ENCODE measurements at regions not wholly inside any gene's neighbourhood (a gene's known extent, or its start where the extent isn't known, plus 50 kb on each side); places are given as distances from the start of the nearest gene placed in this dataset.

- TF ChIP-seq CTCF (IDR thresholded peaks at IDR 0.05): no peak
- DNase-seq (ENCODE audit: low spot score) (no peak), ATAC-seq (ENCODE audit: low FRiP score) (no peak)
Measured at GRCh38 chr5:141789330-141789729, 88.9 kb downstream of the PCDH1 start.

GRCh38 chr5:141788296-141788970 lies 89.8 kb downstream of the PCDH1 start:
- ATAC-seq (ENCODE audit: low FRiP score) (no peak), DNase-seq (ENCODE audit: low spot score) (no peak)
- no peak for TF ChIP-seq CTCF (IDR thresholded peaks at IDR 0.05)

GRCh38 chr5:141787376-141787775 lies 90.8 kb downstream of the PCDH1 start:
- no peak for TF ChIP-seq CTCF (IDR thresholded peaks at IDR 0.05)
- ATAC-seq (ENCODE audit: low FRiP score) (no peak), DNase-seq (ENCODE audit: low spot score) (no peak)

- TF ChIP-seq CTCF (IDR thresholded peaks at IDR 0.05): no peak
- no peak for ATAC-seq (ENCODE audit: low FRiP score)
- no peak for DNase-seq (ENCODE audit: low spot score)
Measured at GRCh38 chr5:141786700-141787099, 91.5 kb downstream of the PCDH1 start.

GRCh38 chr5:141785711-141786110 lies 92.5 kb downstream of the PCDH1 start:
- ATAC-seq (ENCODE audit: low FRiP score) (no peak), DNase-seq (ENCODE audit: low spot score) (no peak)
- TF ChIP-seq CTCF (IDR thresholded peaks at IDR 0.05): no peak

- ATAC-seq (ENCODE audit: low FRiP score): no peak
- TF ChIP-seq CTCF (IDR thresholded peaks at IDR 0.05): no peak
- no peak for DNase-seq (ENCODE audit: low spot score)
Measured at GRCh38 chr5:141785135-141785534, 93.1 kb downstream of the PCDH1 start.

GRCh38 chr5:141784529-141784928 lies 93.7 kb downstream of the PCDH1 start:
- ATAC-seq (ENCODE audit: low FRiP score) (no peak), DNase-seq (ENCODE audit: low spot score) (no peak)
- no peak for TF ChIP-seq CTCF (IDR thresholded peaks at IDR 0.05)
